Panc1 (cell line): ENCODE measurements at regions not wholly inside any gene's neighbourhood (a gene's known extent, or its start where the extent isn't known, plus 50 kb on each side); places are given as distances from the start of the nearest gene placed in this dataset.

Experiments
- ATAC-seq: fragments of 200-7000 bp; cut with Tn5 transposase; 2 replicates; pipeline ENCODE4 v1.9.1; 2020; ENCODE audit warnings: mild to moderate bottlenecking, moderate library complexity
- BruUV-seq: library from RNA; stranded (reverse); fragments of 400-500 nt; replicated peaks from 2 replicates; lab custom pipeline; 2021; lab: Mats Ljungman, UMichigan
- CTCF ChIA-PET: fragments of 300-600 bp; sonication (Branson Sonifier 250); formaldehyde crosslinking; loops from one replicate; lab custom pipeline; 2022; ENCODE audit warnings: antibody characterized with exemption; lab: Charles Lee
- POLR2A ChIA-PET: fragments of 300-600 bp; sonication (Branson Sonifier 250); formaldehyde crosslinking; loops from one replicate; lab custom pipeline; 2022; ENCODE audit warnings: antibody characterized with exemption; lab: Charles Lee
- DNase-seq: peaks from one replicate; pipeline ENCODE4 v3.0.0-alpha.2; 2010; ENCODE audit warnings: low read depth, low spot score
- H3K27ac ChIP-seq: 2 replicates; pipeline ENCODE4 v1.5.1; 2011; ENCODE audit warnings: mild to moderate bottlenecking, low read length, inconsistent platforms
- H3K27me3 ChIP-seq: fragments of 200-500 bp; sonication (Bioruptor generic); 2 replicates; pipeline ENCODE4 v1.6.0; 2014; ENCODE audit warnings: low read length, inconsistent platforms; ENCODE audit not compliant: control insufficient read depth, insufficient read depth
- H3K36me3 ChIP-seq: fragments of 200-500 bp; sonication (Bioruptor generic); 2 replicates; pipeline ENCODE4 v1.5.1; 2014; ENCODE audit warnings: inconsistent platforms, mild to moderate bottlenecking, low read length, moderate library complexity; ENCODE audit not compliant: control insufficient read depth, insufficient read depth
- H3K4me1 ChIP-seq: 2 replicates; pipeline ENCODE4 v1.5.1; 2011; ENCODE audit warnings: inconsistent platforms, mild to moderate bottlenecking, low read length, moderate library complexity; ENCODE audit not compliant: control insufficient read depth, insufficient read depth
- H3K4me3 ChIP-seq, 2 experiments: 2 replicates each; pipeline ENCODE4 v1.5.1; 2011 to 2012; ENCODE audit warnings: low read depth in 2 of 2, low read length in 2 of 2, mild to moderate bottlenecking in 2 of 2, inconsistent platforms in 1 of 2, moderate library complexity in 1 of 2
- H3K9me3 ChIP-seq: fragments of 200-500 bp; sonication (Bioruptor generic); 2 replicates; pipeline ENCODE4 v1.5.1; 2014; ENCODE audit warnings: low read depth, mild to moderate bottlenecking, inconsistent platforms, low read length, moderate library complexity; ENCODE audit not compliant: control insufficient read depth, insufficient read depth
- CTCF ChIP-seq: fragments of 450-650 bp; IDR thresholded peaks from 2 replicates; pipeline ENCODE4 v1.5.1; 2017; ENCODE audit warnings: mild to moderate bottlenecking
- POLR2AphosphoS5 ChIP-seq: IDR thresholded peaks from 2 replicates; pipeline ENCODE4 v1.6.1; 2012; ENCODE audit warnings: mild to moderate bottlenecking, low read depth, low read length, moderate library complexity
- REST ChIP-seq, 2 experiments: IDR thresholded peaks; 2 replicates each; pipeline ENCODE4 v1.6.1; 2011 to 2012; ENCODE audit warnings: low read depth in 2 of 2, control low read depth in 1 of 2, low read length in 1 of 2, mild to moderate bottlenecking in 1 of 2, moderate library complexity in 1 of 2; ENCODE audit not compliant: insufficient read depth in 1 of 2
- SIN3A ChIP-seq: IDR thresholded peaks from 2 replicates; pipeline ENCODE4 v1.6.1; 2012; ENCODE audit warnings: low read depth, mild to moderate bottlenecking, low read length, moderate library complexity, borderline replicate concordance; ENCODE audit not compliant: insufficient read depth
- TCF7L2 ChIP-seq: IDR thresholded peaks from 2 replicates; pipeline ENCODE4 v1.6.1; 2011; ENCODE audit warnings: mild to moderate bottlenecking, low read depth, low read length, inconsistent platforms
- in situ Hi-C: cut with HindIII; loops from 2 replicates; pipeline ENCODE4 v1.10.0; 2016; ENCODE audit warnings: low sequenced_read_pairs, low pct_unique_long_range_greater_than_20kb
- intact Hi-C: fragments of 100-400 bp; cut with micrococcal nuclease; formaldehyde crosslinking; loops from one replicate; pipeline ENCODE4 v1.10.0; 2022; ENCODE audit not compliant: unreplicated experiment

- Histone ChIP-seq H3K4me1 (no peaks in the 10 kb centered on the region), H3K4me3 (no peak overlapping the region), H3K9me3 (no peaks in the 10 kb centered on the region), H3K27ac (no peak overlapping the region), H3K27me3 (no peaks in the 10 kb centered on the region), H3K36me3 (no peaks in the 10 kb centered on the region)
- ChIA-PET POLR2A (no interaction called here), CTCF (no interaction called here)
- intact Hi-C loops (no loop called here), in situ Hi-C loops (no loop called here)
- no TSS peak for BruUV-seq
- ATAC-seq (no peak), DNase-seq (no peak)
- TF ChIP-seq REST (IDR thresholded peaks at IDR 0.05; ENCODE audit: insufficient read depth in 1 of 2, low read depth in 2 of 2, low read length in 1 of 2) (no peak), SIN3A (no peak), CTCF (no peak), TCF7L2 (no peak), POLR2AphosphoS5 (no peak)
Measured at GRCh38 chr14:104494483-104494882, 85.1 kb upstream of the C14orf180 start.

- POLR2A ChIA-PET = no interaction called here
Measured at GRCh38 chr14:104496095-104496494, 83.5 kb upstream of the C14orf180 start.

More at GRCh38 chr14:104496095-104496494, 83.5 kb upstream of the C14orf180 start:
- intact Hi-C loops = no loop called here
- BruUV-seq = no TSS peak
- DNase-seq (no peak), ATAC-seq (no peak)
- Histone ChIP-seq H3K9me3 (no peaks in the 10 kb centered on the region), H3K27me3 (no peaks in the 10 kb centered on the region), H3K36me3 (no peaks in the 10 kb centered on the region), H3K27ac (no peak overlapping the region), H3K4me1 (no peaks in the 10 kb centered on the region), H3K4me3 (no peak overlapping the region)
- no peak for TF ChIP-seq TCF7L2
- no peak for TF ChIP-seq POLR2AphosphoS5
- no peak for TF ChIP-seq REST (IDR thresholded peaks at IDR 0.05; ENCODE audit: insufficient read depth in 1 of 2, low read depth in 2 of 2, low read length in 1 of 2)
- TF ChIP-seq CTCF = no peak
- no peak for TF ChIP-seq SIN3A
- CTCF ChIA-PET = no interaction called here
- in situ Hi-C loops = no loop called here
